A673 (cell line): ENCODE measurements at regions not wholly inside any gene's neighbourhood (a gene's known extent, or its start where the extent isn't known, plus 50 kb on each side); places are given as distances from the start of the nearest gene placed in this dataset.

Experiments used
- EZH2 ChIP-seq: fragments of 200-600 bp; sonication (generic); IDR thresholded peaks from 2 replicates; pipeline ENCODE4 v1.6.1; 2017; ENCODE audit warnings: borderline replicate concordance, low read depth, mild to moderate bottlenecking, mixed read lengths, antibody characterized with exemption, low read length; ENCODE audit not compliant: poor library complexity, severe bottlenecking
- TF ChIP-seq, protein P1 (sequence below): fragments of 300-800, 200-600 bp; sonication (generic); conservative IDR thresholded peaks from 2 replicates; pipeline ENCODE4 v1.5.1; 2017; ENCODE audit warnings: low read depth, mild to moderate bottlenecking, antibody characterized with exemption, low read length, moderate library complexity, mixed read lengths

DNA sequence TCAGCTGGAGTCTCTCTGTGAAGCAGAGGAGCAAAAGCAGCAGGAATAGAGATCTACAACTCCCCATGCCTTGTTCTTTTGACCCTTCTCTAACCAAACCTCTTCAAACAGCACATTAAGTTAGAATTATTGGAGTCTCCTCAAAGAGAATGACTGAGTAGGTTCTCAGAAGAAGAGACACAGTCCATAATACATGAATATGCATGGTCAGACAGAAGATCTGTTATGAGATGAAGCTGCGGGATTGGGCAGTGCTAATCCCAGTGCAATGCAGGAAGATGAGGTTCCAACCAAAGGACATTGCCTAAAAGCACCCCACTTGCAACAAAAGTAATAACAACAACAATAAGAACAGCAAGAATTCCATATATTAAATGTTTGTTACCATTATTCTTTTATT lies 887.9 kb upstream of the TENM4 start:
- no peak for TF ChIP-seq EZH2
- TF ChIP-seq, protein P1, sequence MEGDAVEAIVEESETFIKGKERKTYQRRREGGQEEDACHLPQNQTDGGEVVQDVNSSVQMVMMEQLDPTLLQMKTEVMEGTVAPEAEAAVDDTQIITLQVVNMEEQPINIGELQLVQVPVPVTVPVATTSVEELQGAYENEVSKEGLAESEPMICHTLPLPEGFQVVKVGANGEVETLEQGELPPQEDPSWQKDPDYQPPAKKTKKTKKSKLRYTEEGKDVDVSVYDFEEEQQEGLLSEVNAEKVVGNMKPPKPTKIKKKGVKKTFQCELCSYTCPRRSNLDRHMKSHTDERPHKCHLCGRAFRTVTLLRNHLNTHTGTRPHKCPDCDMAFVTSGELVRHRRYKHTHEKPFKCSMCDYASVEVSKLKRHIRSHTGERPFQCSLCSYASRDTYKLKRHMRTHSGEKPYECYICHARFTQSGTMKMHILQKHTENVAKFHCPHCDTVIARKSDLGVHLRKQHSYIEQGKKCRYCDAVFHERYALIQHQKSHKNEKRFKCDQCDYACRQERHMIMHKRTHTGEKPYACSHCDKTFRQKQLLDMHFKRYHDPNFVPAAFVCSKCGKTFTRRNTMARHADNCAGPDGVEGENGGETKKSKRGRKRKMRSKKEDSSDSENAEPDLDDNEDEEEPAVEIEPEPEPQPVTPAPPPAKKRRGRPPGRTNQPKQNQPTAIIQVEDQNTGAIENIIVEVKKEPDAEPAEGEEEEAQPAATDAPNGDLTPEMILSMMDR = no peak
